HG03280 (cell line): ENCODE measurements at regions not wholly inside any gene's neighbourhood (a gene's known extent, or its start where the extent isn't known, plus 50 kb on each side); places are given as distances from the start of the nearest gene placed in this dataset.
A peak's percentile ranks its signal among the peaks of the same experiment; 100 is the strongest.

Experiments used
- ATAC-seq: cut with Tn5 transposase; IDR thresholded peaks from one replicate; pipeline ENCODE4 v1.9.1; 2021; ENCODE audit warnings: mild to moderate bottlenecking, moderate library complexity; ENCODE audit not compliant: unreplicated experiment

DNA sequence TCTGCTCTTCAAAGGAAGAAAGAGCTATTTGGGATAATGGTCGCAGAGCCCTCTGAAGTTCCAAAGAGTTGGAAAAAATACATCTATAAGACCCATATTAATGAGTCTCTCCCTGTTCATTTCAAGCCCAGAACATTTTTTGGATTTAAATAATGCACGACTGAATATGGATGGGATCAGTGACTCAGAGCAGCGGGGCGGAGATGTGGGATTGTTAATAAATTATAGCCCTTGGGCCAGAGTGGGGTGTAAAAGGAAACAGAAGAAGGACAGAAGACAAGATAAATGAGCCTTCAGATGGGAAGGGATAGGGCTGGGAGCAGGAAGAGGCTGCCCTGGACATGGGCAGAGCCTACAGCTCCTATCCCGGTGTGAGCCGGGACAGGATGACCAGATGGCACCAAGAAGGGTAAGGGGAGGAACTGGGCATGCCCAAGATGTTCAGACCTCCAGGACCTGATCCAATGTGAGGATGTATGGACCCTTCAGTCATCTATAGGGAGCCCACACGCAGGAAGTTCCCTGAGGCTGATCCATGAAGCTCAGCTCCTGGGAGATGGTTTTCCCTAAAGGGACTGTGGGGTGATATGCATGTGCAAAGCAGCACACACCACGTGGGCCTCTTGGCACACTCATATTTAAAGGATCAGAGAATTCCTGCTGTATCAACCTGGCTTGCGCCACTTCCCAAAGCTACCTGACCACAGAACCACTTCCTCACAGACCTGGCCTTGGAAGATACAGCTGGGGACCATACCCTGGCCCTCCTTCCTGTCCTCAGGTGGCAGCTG lies 96.1 kb upstream of the PLXNA4 start:
- no peak for ATAC-seq

DNA sequence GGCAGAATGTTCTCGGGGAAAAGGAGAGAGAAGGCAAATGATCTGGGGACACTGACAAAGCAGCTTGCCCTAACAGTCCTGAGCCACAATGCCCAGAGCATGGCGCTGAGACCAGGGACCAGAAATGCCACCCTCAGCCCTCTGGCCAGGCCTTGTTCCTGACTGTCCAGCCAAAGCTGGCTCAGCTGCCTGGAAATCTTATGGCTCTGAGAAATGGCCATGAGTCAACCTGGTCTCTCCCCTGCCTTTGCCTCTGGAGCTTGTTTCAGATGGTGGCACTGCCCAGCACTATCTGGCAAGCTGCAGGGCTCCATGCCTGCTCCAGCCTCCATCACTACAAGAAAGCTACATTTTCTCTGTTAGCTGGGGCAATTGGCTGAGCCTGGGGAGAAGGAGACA lies 90.5 kb upstream of the PLXNA4 start:
- ATAC-seq, result no peak

DNA sequence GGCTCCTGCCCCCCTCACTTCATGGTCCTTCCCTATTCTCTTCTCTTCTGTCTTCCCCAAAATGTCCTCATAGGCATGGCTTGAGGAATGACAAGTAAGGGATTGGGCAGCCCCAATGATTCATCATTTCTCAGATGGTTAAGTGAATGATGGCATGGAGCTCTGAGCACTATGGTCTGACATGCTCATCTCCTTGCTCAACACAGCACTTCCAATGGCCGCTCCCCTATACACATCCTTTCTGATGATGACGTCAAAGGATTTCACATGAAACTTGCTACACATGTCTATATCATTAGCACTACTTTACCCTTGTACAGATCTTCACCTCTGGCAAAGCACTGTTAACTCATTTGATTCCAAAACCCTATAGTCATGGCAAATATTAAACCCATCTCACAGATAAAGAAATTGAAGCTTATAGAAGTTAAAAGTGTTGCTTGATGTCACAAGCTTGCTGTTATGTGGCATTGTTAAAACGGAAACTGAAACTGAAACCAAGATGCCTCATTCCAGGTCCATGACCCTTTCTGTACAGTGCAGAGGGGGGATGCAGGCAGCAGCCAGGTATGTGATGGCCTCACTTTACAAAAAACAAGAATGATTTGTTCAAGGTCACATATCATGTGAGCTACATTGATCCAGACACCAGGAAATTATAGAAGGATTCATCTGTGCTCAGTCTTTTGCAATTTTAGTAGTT lies 90.0 kb upstream of the PLXNA4 start:
- no peak for ATAC-seq

DNA sequence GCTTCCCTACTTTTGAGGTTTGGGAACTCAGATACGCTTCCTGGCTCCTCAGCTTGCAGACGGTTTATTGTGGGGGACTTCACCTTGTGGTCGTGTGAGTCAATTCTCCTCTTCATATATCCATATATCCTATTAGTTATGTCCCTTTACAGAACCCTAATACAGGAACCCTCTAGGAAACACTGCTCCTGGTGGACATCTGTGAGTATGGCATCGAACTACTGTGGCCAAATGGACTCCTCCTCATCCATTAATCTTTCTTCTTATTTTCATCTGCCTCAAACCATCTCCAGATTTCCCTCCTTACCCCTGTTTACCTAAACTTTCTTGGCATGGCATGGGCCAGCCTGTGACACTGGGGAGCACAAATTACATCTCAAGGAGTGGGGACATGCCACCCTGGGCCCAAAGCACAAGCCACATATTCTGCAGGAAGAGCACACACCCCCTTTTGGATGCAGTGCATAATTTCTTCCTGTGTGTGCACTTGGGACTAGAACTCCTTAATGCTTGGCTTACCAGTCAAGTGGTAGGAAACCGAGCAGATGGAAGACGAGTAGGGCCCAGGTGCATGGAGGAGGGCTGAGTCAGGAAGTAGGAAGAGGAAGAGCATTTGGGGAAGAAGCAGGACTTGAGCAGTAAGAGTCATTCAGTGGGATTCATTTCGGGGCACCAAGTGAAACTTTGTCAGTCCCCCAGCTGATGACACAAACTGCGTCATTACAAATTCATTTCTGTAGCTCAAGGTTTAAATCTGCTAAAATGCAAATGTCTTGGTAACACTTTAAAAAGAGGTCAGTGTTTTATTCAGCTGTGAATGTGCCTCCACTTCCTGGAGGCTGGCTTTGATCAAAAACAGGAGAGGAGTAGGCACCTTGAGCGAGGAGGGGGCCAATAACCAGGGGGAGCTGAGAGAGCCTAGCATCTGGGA lies 80.8 kb upstream of the PLXNA4 start:
- no peak for ATAC-seq

GRCh38 chr7:132656341-132656740 lies 80.1 kb upstream of the PLXNA4 start:
- no peak for ATAC-seq

- ATAC-seq, result no peak
These were observed 79.0 kb upstream of the PLXNA4 start for GRCh38 chr7:132655131-132655727.

DNA sequence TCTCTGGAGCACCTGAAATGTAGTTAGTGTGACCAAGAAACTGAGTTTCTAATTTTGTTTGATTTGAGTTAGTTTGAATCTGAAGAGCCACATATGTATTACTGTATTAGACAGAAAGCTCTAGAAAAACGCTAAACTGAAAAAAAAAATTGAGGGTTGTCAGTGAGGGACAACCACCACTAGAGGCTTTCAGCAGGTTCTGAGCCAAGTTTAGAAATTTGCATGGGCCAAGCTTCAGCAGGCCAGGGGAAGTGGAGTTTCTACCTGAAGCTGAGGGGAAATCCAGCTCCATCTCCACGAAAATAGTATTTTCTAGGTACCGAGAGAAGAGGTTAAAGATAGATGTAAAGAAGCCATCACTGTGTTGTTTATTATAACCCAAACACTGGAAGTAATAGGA lies 77.9 kb upstream of the PLXNA4 start:
- ATAC-seq, result peak; percentile 71

DNA sequence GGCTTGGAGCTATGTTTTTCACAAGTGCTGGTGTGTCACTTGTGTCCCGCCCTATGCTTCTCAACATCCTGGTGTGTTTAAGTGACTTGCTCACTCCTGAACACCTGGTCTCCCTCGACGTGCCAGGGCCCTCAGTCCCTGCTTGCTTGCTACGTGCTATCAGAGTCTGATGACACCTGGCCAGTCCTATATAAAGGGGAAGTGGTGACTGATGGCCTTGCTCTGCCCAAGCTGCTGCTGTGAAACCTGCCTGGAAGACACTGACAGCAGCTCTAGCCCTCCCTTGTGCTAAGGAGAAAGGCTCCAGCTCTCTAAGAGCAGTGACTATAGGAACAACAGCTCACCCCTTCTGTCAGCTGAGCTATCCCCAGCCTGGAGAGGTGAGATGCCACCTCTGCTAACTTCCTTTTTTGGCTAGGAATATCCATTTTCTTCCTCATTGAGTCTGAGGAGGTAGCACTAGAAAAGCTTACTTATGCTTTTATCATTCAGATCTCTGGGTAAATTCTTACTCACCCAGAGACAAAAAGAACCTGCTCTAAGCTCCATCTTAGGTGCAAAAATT lies 77.2 kb upstream of the PLXNA4 start:
- ATAC-seq, result no peak

GRCh38 chr7:132652507-132652906 lies 76.2 kb upstream of the PLXNA4 start:
- no peak for ATAC-seq

DNA sequence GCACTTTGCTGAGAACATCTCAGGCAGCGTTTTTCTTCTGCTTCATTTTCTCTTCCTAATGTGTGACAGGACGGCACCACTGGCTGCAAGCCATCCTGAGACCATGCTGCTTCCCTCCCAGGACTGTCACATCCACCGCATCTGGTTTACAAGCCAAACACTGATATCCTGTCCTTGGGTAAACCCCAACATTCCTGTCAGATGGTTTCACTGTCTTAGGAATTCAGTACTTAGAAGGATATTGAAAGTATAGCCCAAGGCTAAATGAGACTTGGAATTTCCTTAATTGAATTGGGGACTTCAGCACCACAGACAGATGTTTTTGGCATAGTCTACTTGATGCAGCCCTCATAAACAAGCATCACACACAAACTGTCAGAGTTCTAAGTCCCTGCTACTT lies 74.2 kb upstream of the PLXNA4 start:
- no peak for ATAC-seq

DNA sequence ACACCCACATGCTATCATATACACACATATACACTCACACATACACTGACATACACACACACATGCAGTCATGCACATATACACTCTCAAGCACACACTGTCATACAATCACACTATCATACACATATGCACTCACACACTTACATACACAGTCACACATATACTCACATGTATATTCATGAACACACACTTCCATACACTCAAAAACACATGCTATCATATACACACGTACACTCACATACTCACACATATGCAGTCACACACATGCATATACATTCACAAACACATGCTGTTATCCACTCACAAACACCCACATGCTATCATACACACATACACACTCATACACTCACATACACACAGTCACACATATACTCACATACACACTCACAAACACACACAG lies 71.0 kb upstream of the PLXNA4 start:
- no peak for ATAC-seq

DNA sequence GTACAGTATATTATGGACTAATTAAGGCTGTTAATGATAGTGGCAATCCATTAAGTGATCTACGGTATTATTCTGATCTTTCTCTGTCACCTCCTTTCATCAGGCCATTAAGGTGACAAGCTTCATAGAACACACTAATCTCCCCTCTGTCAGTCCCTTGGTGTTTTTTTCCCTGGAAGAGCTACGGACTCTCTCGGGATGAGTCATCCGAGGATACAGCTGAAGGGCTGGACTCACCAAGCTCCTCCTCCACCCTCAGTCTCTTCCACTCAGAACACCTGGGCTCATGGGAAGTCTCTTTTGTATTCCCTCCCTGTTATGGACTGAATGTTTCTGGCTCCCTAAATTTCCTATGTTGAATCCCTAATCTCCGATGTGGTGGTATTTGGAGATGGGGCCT lies 69.8 kb upstream of the PLXNA4 start:
- no peak for ATAC-seq

DNA sequence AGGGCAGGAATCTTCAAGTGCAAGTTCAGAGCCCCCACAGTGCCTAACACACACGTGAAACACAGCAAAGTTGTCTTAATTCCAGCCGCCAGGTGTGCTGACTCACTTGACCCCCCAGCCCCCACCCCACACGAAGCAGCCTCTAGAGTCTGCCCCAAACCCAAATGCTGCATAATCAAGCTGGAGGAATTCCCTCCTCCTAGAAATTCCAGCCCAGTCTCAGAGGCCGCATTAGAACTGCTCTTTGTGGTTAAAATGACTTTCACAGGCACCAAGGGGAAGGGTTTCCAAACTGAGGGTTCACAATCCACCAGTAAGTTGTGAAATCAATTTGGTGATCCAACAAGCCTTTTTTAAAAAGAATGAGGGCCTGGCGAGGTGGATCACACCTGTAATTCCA lies 67.0 kb upstream of the PLXNA4 start:
- ATAC-seq, result no peak

DNA sequence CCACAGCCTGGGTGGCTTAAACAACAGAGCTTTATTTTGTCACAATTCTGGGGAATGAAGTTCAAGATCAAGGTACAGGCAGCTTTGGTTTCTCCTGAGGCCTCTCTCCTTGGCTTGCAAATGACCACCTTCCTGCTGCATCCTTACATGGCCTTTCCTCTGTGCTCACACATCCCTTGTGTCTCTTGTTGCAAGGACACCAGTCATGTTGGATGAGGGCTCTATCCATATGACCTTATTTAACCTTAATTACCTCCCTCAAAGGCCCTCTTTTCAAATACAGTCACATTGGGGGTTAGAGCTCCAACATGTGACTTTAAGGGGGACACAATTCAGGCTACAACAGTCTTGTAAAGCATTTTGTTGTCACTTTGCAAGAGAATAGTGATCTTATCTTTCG lies 65.0 kb upstream of the PLXNA4 start:
- ATAC-seq, result no peak

- ATAC-seq, result no peak
These were observed 63.7 kb upstream of the PLXNA4 start for GRCh38 chr7:132639983-132640382.

DNA sequence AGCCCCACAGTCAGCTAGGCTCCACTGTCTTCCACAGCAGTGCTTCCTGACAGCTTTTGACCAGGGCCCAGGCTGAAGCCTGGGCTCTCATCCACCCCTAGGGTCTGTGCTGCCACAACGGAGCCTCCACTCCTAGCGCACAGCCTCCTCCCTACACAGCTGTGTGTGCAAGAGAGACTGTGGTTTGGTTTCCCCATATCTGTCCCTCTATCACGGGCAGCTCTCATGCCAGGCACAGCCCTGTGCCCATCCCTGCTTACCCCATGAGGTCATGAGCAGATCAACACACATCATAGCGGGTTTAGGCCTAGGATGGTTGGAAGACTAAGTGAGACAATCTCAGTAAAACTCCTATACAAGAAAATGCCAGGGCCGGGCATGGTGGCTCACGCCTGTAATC lies 61.7 kb upstream of the PLXNA4 start:
- no peak for ATAC-seq

- ATAC-seq, result no peak
These were observed 60.3 kb upstream of the PLXNA4 start for GRCh38 chr7:132636581-132636980.

DNA sequence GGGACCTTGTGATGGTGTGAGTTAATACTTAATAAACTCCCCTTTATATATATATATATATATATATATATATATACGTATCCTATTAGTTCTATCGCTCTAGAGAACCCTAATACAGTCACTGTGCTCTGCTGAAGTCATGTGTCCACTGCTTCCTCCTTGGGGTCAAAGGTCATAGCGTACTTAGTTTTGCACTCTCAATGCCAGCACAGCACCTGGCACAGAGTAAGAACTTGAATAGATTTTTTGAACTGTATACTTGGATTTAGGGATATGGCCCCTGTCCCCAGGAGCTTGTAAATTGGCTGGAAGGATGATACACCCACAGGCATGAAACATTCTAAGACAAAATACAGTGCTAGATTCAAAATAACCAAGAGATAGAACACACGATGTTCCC lies 58.9 kb upstream of the PLXNA4 start:
- no peak for ATAC-seq

GRCh38 chr7:132630834-132631233 lies 54.6 kb upstream of the PLXNA4 start:
- no peak for ATAC-seq
